ENCODE measurements at regions not wholly inside any gene's neighbourhood (a gene's known extent, or its start where the extent isn't known, plus 50 kb on each side); places are given as distances from the start of the nearest gene placed in this dataset.

GRCh38 chr10:9656386-9656785 lies 1361.3 kb upstream of the CELF2 start:
- no peak for TF ChIP-seq CTCF (IDR thresholded peaks at IDR 0.05; ENCODE audit: low read depth, low read length)
- no peak for DNase-seq (ENCODE audit: low read depth in 2 of 2)
- no peak overlapping the region for H3K4me3 ChIP-seq (replicated peaks in 1 of 2; ENCODE audit: low read depth in 2 of 2, low read length in 2 of 2)

GRCh38 chr10:9656996-9657395 lies 1360.7 kb upstream of the CELF2 start:
- H3K4me3 ChIP-seq (replicated peaks in 1 of 2; ENCODE audit: low read depth in 2 of 2, low read length in 2 of 2) = no peak overlapping the region
- no peak for DNase-seq (ENCODE audit: low read depth in 2 of 2)
- TF ChIP-seq CTCF (IDR thresholded peaks at IDR 0.05; ENCODE audit: low read depth, low read length) = no peak

GRCh38 chr10:9657530-9657929 lies 1360.1 kb upstream of the CELF2 start:
- no peak for TF ChIP-seq CTCF (IDR thresholded peaks at IDR 0.05; ENCODE audit: low read depth, low read length)
- no peak for DNase-seq (ENCODE audit: low read depth in 2 of 2)

GRCh38 chr10:9668411-9668810 lies 1349.3 kb upstream of the CELF2 start:
- no peak overlapping the region for H3K4me3 ChIP-seq (replicated peaks in 1 of 2; ENCODE audit: low read depth in 2 of 2, low read length in 2 of 2)
- TF ChIP-seq CTCF (IDR thresholded peaks at IDR 0.05; ENCODE audit: low read depth, low read length) = no peak
- DNase-seq (ENCODE audit: low read depth in 2 of 2) = peak in 1 of 2 donors; percentile 14

More at GRCh38 chr10:9657530-9657929, 1360.1 kb upstream of the CELF2 start:
- no peak overlapping the region for H3K4me3 ChIP-seq (replicated peaks in 1 of 2; ENCODE audit: low read depth in 2 of 2, low read length in 2 of 2)

GRCh38 chr10:9670911-9671310 lies 1346.8 kb upstream of the CELF2 start:
- TF ChIP-seq CTCF (IDR thresholded peaks at IDR 0.05; ENCODE audit: low read depth, low read length) = no peak
- H3K4me3 ChIP-seq (replicated peaks in 1 of 2; ENCODE audit: low read depth in 2 of 2, low read length in 2 of 2) = no peak overlapping the region
- no peak for DNase-seq (ENCODE audit: low read depth in 2 of 2)

GRCh38 chr10:9681655-9682054 lies 1336.0 kb upstream of the CELF2 start:
- TF ChIP-seq CTCF (IDR thresholded peaks at IDR 0.05; ENCODE audit: low read depth, low read length) = peak; percentile 21
- no peak overlapping the region for H3K4me3 ChIP-seq (replicated peaks in 1 of 2; ENCODE audit: low read depth in 2 of 2, low read length in 2 of 2)
- no peak for DNase-seq (ENCODE audit: low read depth in 2 of 2)

GRCh38 chr10:9682802-9683201 lies 1334.9 kb upstream of the CELF2 start:
- TF ChIP-seq CTCF (IDR thresholded peaks at IDR 0.05; ENCODE audit: low read depth, low read length) = no peak
- no peak for DNase-seq (ENCODE audit: low read depth in 2 of 2)

More at GRCh38 chr10:9682802-9683201, 1334.9 kb upstream of the CELF2 start:
- H3K4me3 ChIP-seq (replicated peaks in 1 of 2; ENCODE audit: low read depth in 2 of 2, low read length in 2 of 2) = no peak overlapping the region
